AML-193 (cell line): ENCODE measurements at regions not wholly inside any gene's neighbourhood (a gene's known extent, or its start where the extent isn't known, plus 50 kb on each side); places are given as distances from the start of the nearest gene placed in this dataset.
"Not testable (repeated sequence)": the region's sequence is repeated elsewhere in the genome, so short reads cannot be mapped to it uniquely, and the experiment has no call there.

Experiments used
- DNase-seq, 2 experiments: peaks; one replicate each; lab custom pipeline; 2025; lab: John Stamatoyannopoulos, UW

- no peak for DNase-seq
Measured at GRCh38 chr10:118914629-118915028, 114.9 kb upstream of the NANOS1 start.

- no peak for DNase-seq
Measured at GRCh38 chr10:118915161-118915560, 114.4 kb upstream of the NANOS1 start.

- DNase-seq: no peak
Measured at GRCh38 chr10:118916777-118917176, 112.7 kb upstream of the NANOS1 start.

- DNase-seq: no peak
Measured at GRCh38 chr10:118917701-118918100, 111.8 kb upstream of the NANOS1 start.

GRCh38 chr10:118918116-118918515, 111.4 kb upstream of the NANOS1 start:
- DNase-seq: no peak

GRCh38 chr10:118918587-118918986, 110.9 kb upstream of the NANOS1 start:
- no peak for DNase-seq

GRCh38 chr10:118920206-118920605, 109.3 kb upstream of the NANOS1 start:
- DNase-seq: no peak

- DNase-seq: no peak
Measured at GRCh38 chr10:118922226-118922625, 107.3 kb upstream of the NANOS1 start.

GRCh38 chr10:118922972-118923371, 106.5 kb upstream of the NANOS1 start:
- no peak for DNase-seq

GRCh38 chr10:118924493-118924892, 105.0 kb upstream of the NANOS1 start:
- DNase-seq: no peak

- DNase-seq: no peak
Measured at GRCh38 chr10:118925404-118926071, 104.0 kb upstream of the NANOS1 start.

GRCh38 chr10:118926072-118926417, 103.5 kb upstream of the NANOS1 start:
- no peak for DNase-seq

GRCh38 chr10:118926441-118926840, 103.1 kb upstream of the NANOS1 start:
- DNase-seq: no peak

- no peak for DNase-seq
Measured at GRCh38 chr10:118926903-118927302, 102.6 kb upstream of the NANOS1 start.

- no peak for DNase-seq
Measured at GRCh38 chr10:118927321-118927720, 102.2 kb upstream of the NANOS1 start.

- no peak for DNase-seq
Measured at GRCh38 chr10:118930614-118931013, 98.9 kb upstream of the NANOS1 start.

GRCh38 chr10:118931436-118931835, 98.1 kb upstream of the NANOS1 start:
- no peak for DNase-seq

GRCh38 chr10:118932154-118932553, 97.4 kb upstream of the NANOS1 start:
- DNase-seq: not testable (repeated sequence)

GRCh38 chr10:118937226-118937625, 92.3 kb upstream of the NANOS1 start:
- no peak for DNase-seq

- DNase-seq: no peak
Measured at GRCh38 chr10:118939211-118940007, 90.1 kb upstream of the NANOS1 start.

GRCh38 chr10:118940386-118940785, 89.1 kb upstream of the NANOS1 start:
- no peak for DNase-seq

- DNase-seq: no peak
Measured at GRCh38 chr10:118943253-118943652, 86.3 kb upstream of the NANOS1 start.

- DNase-seq: no peak
Measured at GRCh38 chr10:118944959-118945633, 84.4 kb upstream of the NANOS1 start.
